Keratinocyte (primary cell): ENCODE measurements at regions not wholly inside any gene's neighbourhood (a gene's known extent, or its start where the extent isn't known, plus 50 kb on each side); places are given as distances from the start of the nearest gene placed in this dataset.

Source experiments
- DNase-seq: peaks from one replicate; pipeline ENCODE4 v3.0.0-alpha.2; 2011; ENCODE audit warnings: low read depth, missing footprints, low spot score
- FAIRE-seq: peaks from 2 replicates; lab custom pipeline; 2011; peaks lifted over from hg19 to GRCh38; lab: Jason Lieb, UNC
- H2AFZ ChIP-seq: 2 replicates; pipeline ENCODE4 v1.6.0; 2012; ENCODE audit warnings: low read length, control low read depth, inconsistent platforms; ENCODE audit not compliant: control insufficient read depth
- H3K27ac ChIP-seq: 2 replicates; pipeline ENCODE4 v1.5.1; 2011; ENCODE audit warnings: low read length; ENCODE audit not compliant: control insufficient read depth, insufficient read depth
- H3K27me3 ChIP-seq: 3 replicates; pipeline ENCODE4 v1.6.0; 2011; ENCODE audit warnings: low read length; ENCODE audit not compliant: control insufficient read depth, insufficient read depth; ENCODE audit errors: extremely low read depth
- H3K36me3 ChIP-seq, 2 experiments: 2 replicates in 1 of 2; 3 replicates in 1 of 2; pipeline ENCODE4 v1.5.1; 2011; ENCODE audit warnings: low read length in 2 of 2, mild to moderate bottlenecking in 1 of 2; ENCODE audit not compliant: control insufficient read depth in 2 of 2, insufficient read depth in 2 of 2; ENCODE audit errors: extremely low read depth in 1 of 2
- H3K4me1 ChIP-seq: 3 replicates; pipeline ENCODE4 v1.5.1; 2011; ENCODE audit warnings: low read length; ENCODE audit not compliant: control insufficient read depth, insufficient read depth; ENCODE audit errors: extremely low read depth
- H3K4me2 ChIP-seq: 3 replicates; pipeline ENCODE4 v1.6.0; 2011; ENCODE audit warnings: low read depth, low read length; ENCODE audit not compliant: control insufficient read depth, insufficient read depth; ENCODE audit errors: extremely low read depth
- H3K4me3 ChIP-seq, 3 experiments: fragments of 200-600 bp in 1 of 3; sonication (generic) in 1 of 3; 2 replicates in 2 of 3; 3 replicates in 1 of 3; pipeline ENCODE4 v1.5.1; 2011 to 2016; ENCODE audit warnings: low read length in 3 of 3, mild to moderate bottlenecking in 3 of 3, control low read depth in 2 of 3, inconsistent platforms in 1 of 3, low read depth in 1 of 3, mixed read lengths in 1 of 3, mixed run types in 1 of 3, moderate library complexity in 1 of 3; ENCODE audit not compliant: control insufficient read depth in 2 of 3, insufficient read depth in 2 of 3; ENCODE audit errors: extremely low read depth in 1 of 3
- H3K79me2 ChIP-seq: 2 replicates; pipeline ENCODE4 v1.6.0; 2012; ENCODE audit warnings: low read length; ENCODE audit not compliant: control insufficient read depth, insufficient read depth
- H3K9ac ChIP-seq: 3 replicates; pipeline ENCODE4 v1.6.0; 2011; ENCODE audit warnings: low read length; ENCODE audit not compliant: control insufficient read depth, insufficient read depth; ENCODE audit errors: extremely low read depth
- H3K9me1 ChIP-seq: 3 replicates; pipeline ENCODE4 v1.6.0; 2011; ENCODE audit warnings: low read length; ENCODE audit not compliant: control insufficient read depth, insufficient read depth; ENCODE audit errors: extremely low read depth
- H3K9me3 ChIP-seq: 2 replicates; pipeline ENCODE4 v1.5.1; 2012; ENCODE audit warnings: low read depth, low read length; ENCODE audit not compliant: control insufficient read depth
- H4K20me1 ChIP-seq: 3 replicates; pipeline ENCODE4 v1.6.0; 2011; ENCODE audit warnings: low read length; ENCODE audit not compliant: control insufficient read depth, insufficient read depth; ENCODE audit errors: extremely low read depth
- CTCF ChIP-seq, 3 experiments: IDR thresholded peaks in 1 of 3; conservative IDR thresholded peaks in 1 of 3; optimal IDR thresholded peaks in 1 of 3; 2 replicates in 2 of 3; 3 replicates in 1 of 3; pipeline versions ENCODE3 to v1.5.1; 2011; ENCODE audit warnings: low read length in 3 of 3, mild to moderate bottlenecking in 3 of 3, moderate library complexity in 2 of 3, control low read depth in 1 of 3, inconsistent platforms in 1 of 3; ENCODE audit not compliant: insufficient read depth in 2 of 3; ENCODE audit errors: extremely low read depth in 1 of 3
- EZH2 ChIP-seq: IDR thresholded peaks from one replicate; pipeline ENCODE4 v1.6.1; 2012; ENCODE audit warnings: inconsistent platforms, mild to moderate bottlenecking, low read length, moderate library complexity
- dilution Hi-C: fragments of 300-500 bp; cut with MboI; formaldehyde crosslinking; loops from one replicate; pipeline ENCODE4 v1.7.0; 2020; ENCODE audit warnings: low sequenced_read_pairs; ENCODE audit not compliant: extremely low pct_ligation_motif_present

- Histone ChIP-seq H3K4me2 (no peak overlapping the region), H3K4me1 (no peaks in the 10 kb centered on the region), H3K9ac (no peak overlapping the region), H4K20me1 (no peaks in the 10 kb centered on the region), H3K9me3 (no peaks in the 10 kb centered on the region), H3K27me3 (no peaks in the 10 kb centered on the region), H3K9me1 (no peaks in the 10 kb centered on the region), H3K27ac (no peak overlapping the region), H3K4me3 (no peak overlapping the region), H3K36me3 (no peaks in the 10 kb centered on the region), H3K79me2 (no peaks in the 10 kb centered on the region), H2AFZ (no peak overlapping the region)
- no peak for TF ChIP-seq EZH2
- no peak for TF ChIP-seq CTCF (optimal IDR thresholded peaks at IDR 0.05 in 1 of 3, IDR thresholded peaks at IDR 0.05 in 1 of 3, conservative IDR thresholded peaks at IDR 0.05 in 1 of 3; ENCODE audit: extremely low read depth in 1 of 3, insufficient read depth in 2 of 3, low read length in 3 of 3)
- FAIRE-seq (no peak), DNase-seq (no peak)
- dilution Hi-C loops: no loop called here
Observed at GRCh38 chr5:68777135-68777534, 316.7 kb upstream of the SLC30A5 start.

GRCh38 chr5:68778484-68778883 is 315.3 kb upstream of the SLC30A5 start:
- H3K4me2 ChIP-seq: no peak overlapping the region
- no peaks in the 10 kb centered on the region for H3K36me3 ChIP-seq
- H3K4me3 ChIP-seq: no peak overlapping the region
- H4K20me1 ChIP-seq: no peaks in the 10 kb centered on the region
- no peaks in the 10 kb centered on the region for H3K27me3 ChIP-seq
- TF ChIP-seq EZH2: no peak
- no peak for TF ChIP-seq CTCF (optimal IDR thresholded peaks at IDR 0.05 in 1 of 3, IDR thresholded peaks at IDR 0.05 in 1 of 3, conservative IDR thresholded peaks at IDR 0.05 in 1 of 3; ENCODE audit: extremely low read depth in 1 of 3, insufficient read depth in 2 of 3, low read length in 3 of 3)
- no peaks in the 10 kb centered on the region for H3K79me2 ChIP-seq
- DNase-seq (no peak), FAIRE-seq (no peak)
- H3K9me3 ChIP-seq: no peaks in the 10 kb centered on the region
- no peak overlapping the region for H3K9ac ChIP-seq
- H3K27ac ChIP-seq: no peak overlapping the region
- no peak overlapping the region for H2AFZ ChIP-seq
- dilution Hi-C loops: no loop called here
- no peaks in the 10 kb centered on the region for H3K4me1 ChIP-seq
- H3K9me1 ChIP-seq: no peaks in the 10 kb centered on the region
